ENCODE measurements at regions not wholly inside any gene's neighbourhood (a gene's known extent, or its start where the extent isn't known, plus 50 kb on each side); places are given as distances from the start of the nearest gene placed in this dataset.

DNA sequence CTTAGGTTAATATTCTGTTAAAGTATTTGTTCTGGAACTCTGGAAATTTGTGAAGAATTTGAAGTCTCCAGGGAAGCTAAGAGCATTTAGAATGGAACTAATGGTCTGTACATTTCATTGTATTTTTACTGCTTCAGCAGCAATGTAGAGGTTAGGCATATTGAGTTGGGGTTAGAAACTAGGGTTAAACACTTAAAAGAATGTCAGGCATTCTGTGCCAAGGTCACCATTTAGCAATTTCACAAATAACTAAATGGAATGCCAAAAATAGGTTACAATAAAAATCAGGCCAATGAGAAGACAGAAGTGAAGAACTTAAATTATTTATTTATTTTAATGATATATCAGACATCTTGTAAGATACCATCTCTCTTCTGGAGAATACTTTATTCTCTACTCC lies 210.8 kb downstream of the C12orf50 start:
- H3K4me1 ChIP-seq (ENCODE audit: control insufficient read depth, insufficient read depth, low read depth, low read length), result peaks cover 4% of the 10 kb centered on the region
- no peaks in the 10 kb centered on the region for H3K36me3 ChIP-seq (ENCODE audit: control insufficient read depth in 1 of 2, insufficient read depth in 2 of 2, low read depth in 1 of 2, low read length in 2 of 2)
- H3K4me2 ChIP-seq (ENCODE audit: low read length, poor library complexity, severe bottlenecking), result no peak overlapping the region
- H2AK5ac ChIP-seq (ENCODE audit: low read length, severe bottlenecking), result no peak overlapping the region
- H3K79me1 ChIP-seq (replicated peaks; ENCODE audit: low read length, poor library complexity, severe bottlenecking), result no peaks in the 10 kb centered on the region
- no peak overlapping the region for H3K4ac ChIP-seq (ENCODE audit: low read depth in 1 of 2, low read length in 2 of 2)
- no peak overlapping the region for H2BK5ac ChIP-seq (ENCODE audit: low read depth, low read length, poor library complexity, severe bottlenecking)
- no peak overlapping the region for H2BK15ac ChIP-seq (ENCODE audit: low read depth, poor library complexity, severe bottlenecking)
- H3K18ac ChIP-seq (ENCODE audit: low read depth in 1 of 2, low read length in 2 of 2), result no peak overlapping the region
- H3K14ac ChIP-seq (ENCODE audit: low read length in 2 of 2), result no peak overlapping the region
- no peak overlapping the region for H4K8ac ChIP-seq (ENCODE audit: low read length)
- H2AFZ ChIP-seq (ENCODE audit: low read depth, low read length), result no peak overlapping the region
- no peak overlapping the region for H2BK12ac ChIP-seq (ENCODE audit: low read length in 2 of 2)
- H4K91ac ChIP-seq (ENCODE audit: low read length), result no peak overlapping the region
- H3K23ac ChIP-seq (ENCODE audit: low read length in 2 of 2), result no peak overlapping the region
- DNase-seq, result no peak
- peaks cover 5% of the 10 kb centered on the region for H3K9me3 ChIP-seq (ENCODE audit: control insufficient read depth, low read length)
- H3K4me3 ChIP-seq (ENCODE audit: insufficient read depth in 1 of 2, low read depth in 1 of 2, low read length in 2 of 2), result no peak overlapping the region
- no peaks in the 10 kb centered on the region for H3K27me3 ChIP-seq (ENCODE audit: control insufficient read depth in 1 of 2, insufficient read depth in 1 of 2, low read length in 2 of 2)
- H2BK120ac ChIP-seq (ENCODE audit: low read depth, low read length), result no peak overlapping the region
- peak overlapping the region; percentile 96 for H3K27ac ChIP-seq (ENCODE audit: low read length, poor library complexity, severe bottlenecking)
- no peak overlapping the region for H3K9ac ChIP-seq (ENCODE audit: low read length)

DNA sequence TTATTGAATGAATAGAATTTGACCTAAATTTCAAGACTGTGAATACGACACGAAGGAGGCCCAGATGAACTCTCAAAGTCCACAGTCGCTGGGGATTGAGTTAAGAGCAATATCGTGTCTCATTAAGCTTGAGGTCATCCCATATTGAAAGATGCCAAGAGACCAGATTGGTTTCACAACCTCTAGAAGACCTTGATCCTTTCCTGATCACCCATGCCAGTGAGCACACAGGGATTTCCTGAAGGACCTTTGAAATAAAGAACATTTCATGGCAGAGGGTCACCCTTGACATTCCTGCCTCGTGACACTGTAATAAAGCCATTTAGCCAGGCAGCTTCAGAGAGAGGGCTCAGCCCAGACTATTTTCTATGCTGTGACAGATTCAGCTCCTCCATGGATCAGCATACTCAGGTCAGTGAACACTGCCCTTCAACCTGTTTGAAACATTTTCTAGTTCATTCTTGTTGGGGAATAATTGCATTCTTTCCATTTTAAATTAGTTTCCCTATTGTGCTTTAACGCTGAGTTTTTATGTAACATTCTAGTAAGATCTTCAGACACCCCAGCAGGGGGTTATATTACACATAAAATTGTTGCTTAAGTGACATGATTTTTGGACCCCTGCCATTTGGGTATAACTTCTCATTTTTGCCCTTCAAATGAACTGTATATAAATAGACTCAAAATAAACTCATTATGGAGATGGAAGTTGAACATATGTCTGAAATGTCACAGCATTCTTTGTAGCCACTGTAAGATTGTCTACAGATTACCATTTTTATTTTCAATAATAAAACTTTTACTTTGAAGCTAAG lies 213.2 kb downstream of the C12orf50 start:
- Histone ChIP-seq H3K9ac (ENCODE audit: low read length) (no peak overlapping the region), H2BK120ac (ENCODE audit: low read depth, low read length) (peak overlapping the region; percentile 8), H3K4ac (ENCODE audit: low read depth in 1 of 2, low read length in 2 of 2) (no peak overlapping the region), H3K9me3 (ENCODE audit: control insufficient read depth, low read length) (peaks cover 5% of the 10 kb centered on the region), H4K91ac (ENCODE audit: low read length) (no peak overlapping the region), H3K4me3 (ENCODE audit: insufficient read depth in 1 of 2, low read depth in 1 of 2, low read length in 2 of 2) (no peak overlapping the region), H3K27me3 (ENCODE audit: control insufficient read depth in 1 of 2, insufficient read depth in 1 of 2, low read length in 2 of 2) (no peaks in the 10 kb centered on the region), H2BK5ac (ENCODE audit: low read depth, low read length, poor library complexity, severe bottlenecking) (peak overlapping the region; percentile 46), H3K23ac (ENCODE audit: low read length in 2 of 2) (no peak overlapping the region), H3K27ac (ENCODE audit: low read length, poor library complexity, severe bottlenecking) (peak overlapping the region; percentile 25), H3K4me2 (ENCODE audit: low read length, poor library complexity, severe bottlenecking) (no peak overlapping the region), H3K14ac (ENCODE audit: low read length in 2 of 2) (no peak overlapping the region), H2AK5ac (ENCODE audit: low read length, severe bottlenecking) (peak overlapping the region; percentile 88), H3K79me1 (replicated peaks; ENCODE audit: low read length, poor library complexity, severe bottlenecking) (no peaks in the 10 kb centered on the region), H2BK12ac (ENCODE audit: low read length in 2 of 2) (no peak overlapping the region), H2AFZ (ENCODE audit: low read depth, low read length) (no peak overlapping the region), H4K8ac (ENCODE audit: low read length) (no peak overlapping the region), H3K4me1 (ENCODE audit: control insufficient read depth, insufficient read depth, low read depth, low read length) (peaks cover 1% of the 10 kb centered on the region), H3K18ac (ENCODE audit: low read depth in 1 of 2, low read length in 2 of 2) (peak overlapping the region in 1 of 2 experiments; percentile 11), H2BK15ac (ENCODE audit: low read depth, poor library complexity, severe bottlenecking) (no peak overlapping the region), H3K36me3 (ENCODE audit: control insufficient read depth in 1 of 2, insufficient read depth in 2 of 2, low read depth in 1 of 2, low read length in 2 of 2) (no peaks in the 10 kb centered on the region)
- no peak for DNase-seq
- 86% methylated on average over 5 of the region's 6 CpGs for WGBS

DNA sequence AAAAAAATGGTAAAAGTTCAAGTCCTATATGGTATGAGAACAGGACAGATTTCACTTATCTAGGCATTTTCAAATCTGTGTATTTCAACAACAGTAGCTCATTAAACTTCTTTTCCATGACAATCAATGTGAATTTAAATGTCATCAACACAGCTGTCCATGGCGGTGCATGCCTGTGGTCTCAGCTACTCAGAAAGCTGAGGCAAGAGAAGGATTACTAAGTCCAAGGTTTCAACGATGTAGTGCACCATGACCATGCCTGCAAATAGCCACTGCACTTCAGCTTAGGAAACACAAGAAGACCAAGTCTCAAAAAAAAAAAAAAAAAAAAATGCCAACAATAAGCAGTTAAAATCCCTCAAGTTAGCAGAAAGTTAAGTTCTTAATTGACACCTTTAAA lies 214.6 kb downstream of the C12orf50 start:
- whole genome bisulfite sequencing, result 75% methylated on average over 2 of the region's 2 CpGs
- no peak overlapping the region for H4K8ac ChIP-seq (ENCODE audit: low read length)
- H2AK5ac ChIP-seq (ENCODE audit: low read length, severe bottlenecking), result peak overlapping the region; percentile 77
- H4K91ac ChIP-seq (ENCODE audit: low read length), result no peak overlapping the region
- no peaks in the 10 kb centered on the region for H3K36me3 ChIP-seq (ENCODE audit: control insufficient read depth in 1 of 2, insufficient read depth in 2 of 2, low read depth in 1 of 2, low read length in 2 of 2)
- no peak overlapping the region for H3K18ac ChIP-seq (ENCODE audit: low read depth in 1 of 2, low read length in 2 of 2)
- H2BK5ac ChIP-seq (ENCODE audit: low read depth, low read length, poor library complexity, severe bottlenecking), result no peak overlapping the region
- no peak overlapping the region for H2BK15ac ChIP-seq (ENCODE audit: low read depth, poor library complexity, severe bottlenecking)
- no peaks in the 10 kb centered on the region for H3K79me1 ChIP-seq (replicated peaks; ENCODE audit: low read length, poor library complexity, severe bottlenecking)
- peak; percentile 51 for DNase-seq
- no peaks in the 10 kb centered on the region for H3K27me3 ChIP-seq (ENCODE audit: control insufficient read depth in 1 of 2, insufficient read depth in 1 of 2, low read length in 2 of 2)
- H3K4ac ChIP-seq (ENCODE audit: low read depth in 1 of 2, low read length in 2 of 2), result no peak overlapping the region
- H3K4me2 ChIP-seq (ENCODE audit: low read length, poor library complexity, severe bottlenecking), result no peak overlapping the region
- no peak overlapping the region for H2BK120ac ChIP-seq (ENCODE audit: low read depth, low read length)
- no peak overlapping the region for H3K23ac ChIP-seq (ENCODE audit: low read length in 2 of 2)
- H2BK12ac ChIP-seq (ENCODE audit: low read length in 2 of 2), result no peak overlapping the region
- peak overlapping the region; percentile 98 for H3K27ac ChIP-seq (ENCODE audit: low read length, poor library complexity, severe bottlenecking)
- peaks cover 5% of the 10 kb centered on the region for H3K9me3 ChIP-seq (ENCODE audit: control insufficient read depth, low read length)
- H3K4me3 ChIP-seq (ENCODE audit: insufficient read depth in 1 of 2, low read depth in 1 of 2, low read length in 2 of 2), result no peak overlapping the region
- H3K4me1 ChIP-seq (ENCODE audit: control insufficient read depth, insufficient read depth, low read depth, low read length), result no peaks in the 10 kb centered on the region
- H2AFZ ChIP-seq (ENCODE audit: low read depth, low read length), result no peak overlapping the region
- H3K14ac ChIP-seq (ENCODE audit: low read length in 2 of 2), result no peak overlapping the region
- H3K9ac ChIP-seq (ENCODE audit: low read length), result no peak overlapping the region

DNA sequence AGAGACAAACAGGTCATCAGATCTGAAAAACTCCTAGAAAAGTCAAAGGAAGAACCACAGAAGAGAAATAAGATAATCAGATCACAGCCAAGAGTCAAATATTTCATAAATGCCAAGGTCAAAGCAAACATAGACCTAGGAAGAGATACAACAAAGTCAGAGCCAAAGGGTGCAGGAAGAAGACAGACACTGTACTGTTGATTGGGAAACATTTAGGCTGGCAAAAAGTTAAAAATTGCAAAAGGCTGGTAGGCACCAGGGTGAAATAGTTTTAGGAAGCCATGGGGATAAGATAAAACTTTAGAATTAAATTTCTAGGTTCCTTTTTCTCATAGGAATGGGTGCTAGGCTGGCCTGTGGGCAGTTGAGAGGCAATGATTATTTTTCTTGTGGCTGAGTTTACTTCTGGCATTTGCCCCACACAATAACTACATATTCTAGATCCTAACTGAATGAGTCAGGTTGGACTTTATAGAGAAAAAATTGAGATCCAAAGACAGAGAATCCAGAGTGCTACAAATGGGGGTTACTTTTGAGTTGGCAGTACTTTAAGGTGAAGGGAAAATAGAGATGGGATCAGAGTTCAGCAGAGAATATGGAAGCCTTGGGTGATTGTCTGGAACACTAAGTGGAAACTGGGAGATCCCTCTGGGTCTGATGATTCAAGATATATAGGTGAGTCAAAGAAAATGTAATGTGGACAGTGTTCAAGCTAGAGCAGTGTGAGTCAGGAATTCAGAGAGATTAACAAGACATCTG lies 215.5 kb downstream of the C12orf50 start:
- peaks cover 5% of the 10 kb centered on the region for H3K9me3 ChIP-seq (ENCODE audit: control insufficient read depth, low read length)
- peak overlapping the region; percentile 95 for H2BK5ac ChIP-seq (ENCODE audit: low read depth, low read length, poor library complexity, severe bottlenecking)
- no peak overlapping the region for H3K18ac ChIP-seq (ENCODE audit: low read depth in 1 of 2, low read length in 2 of 2)
- H2BK12ac ChIP-seq (ENCODE audit: low read length in 2 of 2), result no peak overlapping the region
- no peak overlapping the region for H3K4me3 ChIP-seq (ENCODE audit: insufficient read depth in 1 of 2, low read depth in 1 of 2, low read length in 2 of 2)
- no peak overlapping the region for H3K14ac ChIP-seq (ENCODE audit: low read length in 2 of 2)
- no peak overlapping the region for H2BK15ac ChIP-seq (ENCODE audit: low read depth, poor library complexity, severe bottlenecking)
- H3K36me3 ChIP-seq (ENCODE audit: control insufficient read depth in 1 of 2, insufficient read depth in 2 of 2, low read depth in 1 of 2, low read length in 2 of 2), result no peaks in the 10 kb centered on the region
- H2AK5ac ChIP-seq (ENCODE audit: low read length, severe bottlenecking), result peak overlapping the region; percentile 98
- H3K27me3 ChIP-seq (ENCODE audit: control insufficient read depth in 1 of 2, insufficient read depth in 1 of 2, low read length in 2 of 2), result no peaks in the 10 kb centered on the region
- no peak overlapping the region for H3K23ac ChIP-seq (ENCODE audit: low read length in 2 of 2)
- no peak overlapping the region for H3K4ac ChIP-seq (ENCODE audit: low read depth in 1 of 2, low read length in 2 of 2)
- DNase-seq, result peak; percentile 57
- H2AFZ ChIP-seq (ENCODE audit: low read depth, low read length), result no peak overlapping the region
- H3K4me2 ChIP-seq (ENCODE audit: low read length, poor library complexity, severe bottlenecking), result no peak overlapping the region
- no peaks in the 10 kb centered on the region for H3K79me1 ChIP-seq (replicated peaks; ENCODE audit: low read length, poor library complexity, severe bottlenecking)
- peak overlapping the region; percentile 9 for H3K9ac ChIP-seq (ENCODE audit: low read length)
- peak overlapping the region; percentile 98 for H3K27ac ChIP-seq (ENCODE audit: low read length, poor library complexity, severe bottlenecking)
- no peak overlapping the region for H2BK120ac ChIP-seq (ENCODE audit: low read depth, low read length)
- H4K91ac ChIP-seq (ENCODE audit: low read length), result no peak overlapping the region
- no peaks in the 10 kb centered on the region for H3K4me1 ChIP-seq (ENCODE audit: control insufficient read depth, insufficient read depth, low read depth, low read length)
- no peak overlapping the region for H4K8ac ChIP-seq (ENCODE audit: low read length)

All from mesenchymal stem cell (in vitro differentiated cells and primary cell).